ENCODE measurements at regions not wholly inside any gene's neighbourhood (a gene's known extent, or its start where the extent isn't known, plus 50 kb on each side); places are given as distances from the start of the nearest gene placed in this dataset.

- DNase-seq (ENCODE audit: low spot score in 2 of 2, unreplicated experiment in 2 of 2) = no peak
- Mint-ChIP-seq H3K27me3 (ENCODE audit: low read depth) (no peaks in the 10 kb centered on the region), H3K36me3 (no peaks in the 10 kb centered on the region), H3K27ac (no peak overlapping the region), H3K4me3 (no peak overlapping the region), H3K4me1 (peaks cover 5% of the 10 kb centered on the region), H3K9me3 (peaks cover 17% of the 10 kb centered on the region)
- TF ChIP-seq CTCF (IDR thresholded peaks at IDR 0.05; ENCODE audit: unreplicated experiment) = no peak
These were observed 399.3 kb downstream of the BCL11A start for GRCh38 chr2:60154142-60154541.

GRCh38 chr2:60152226-60152833 lies 401.1 kb downstream of the BCL11A start:
- Mint-ChIP-seq H3K4me1 (peaks cover 5% of the 10 kb centered on the region), H3K4me3 (no peak overlapping the region), H3K9me3 (peaks cover 17% of the 10 kb centered on the region), H3K36me3 (no peaks in the 10 kb centered on the region), H3K27ac (no peak overlapping the region), H3K27me3 (ENCODE audit: low read depth) (no peaks in the 10 kb centered on the region)
- no peak for DNase-seq (ENCODE audit: low spot score in 2 of 2, unreplicated experiment in 2 of 2)
- TF ChIP-seq CTCF (IDR thresholded peaks at IDR 0.05; ENCODE audit: unreplicated experiment) = peak; percentile 93

GRCh38 chr2:60149176-60149575 lies 404.3 kb downstream of the BCL11A start:
- Mint-ChIP-seq H3K4me1 (peaks cover 5% of the 10 kb centered on the region), H3K9me3 (peaks cover 9% of the 10 kb centered on the region), H3K4me3 (no peak overlapping the region), H3K36me3 (no peaks in the 10 kb centered on the region), H3K27ac (no peak overlapping the region), H3K27me3 (ENCODE audit: low read depth) (no peaks in the 10 kb centered on the region)
- TF ChIP-seq CTCF (IDR thresholded peaks at IDR 0.05; ENCODE audit: unreplicated experiment) = no peak
- DNase-seq (ENCODE audit: low spot score in 2 of 2, unreplicated experiment in 2 of 2) = no peak

GRCh38 chr2:60148716-60149115 lies 404.7 kb downstream of the BCL11A start:
- Mint-ChIP-seq H3K27me3 (ENCODE audit: low read depth) (no peaks in the 10 kb centered on the region), H3K4me3 (no peak overlapping the region), H3K36me3 (no peaks in the 10 kb centered on the region), H3K4me1 (peaks cover 5% of the 10 kb centered on the region), H3K9me3 (peaks cover 4% of the 10 kb centered on the region), H3K27ac (no peak overlapping the region)
- DNase-seq (ENCODE audit: low spot score in 2 of 2, unreplicated experiment in 2 of 2) = no peak
- TF ChIP-seq CTCF (IDR thresholded peaks at IDR 0.05; ENCODE audit: unreplicated experiment) = no peak

DNA sequence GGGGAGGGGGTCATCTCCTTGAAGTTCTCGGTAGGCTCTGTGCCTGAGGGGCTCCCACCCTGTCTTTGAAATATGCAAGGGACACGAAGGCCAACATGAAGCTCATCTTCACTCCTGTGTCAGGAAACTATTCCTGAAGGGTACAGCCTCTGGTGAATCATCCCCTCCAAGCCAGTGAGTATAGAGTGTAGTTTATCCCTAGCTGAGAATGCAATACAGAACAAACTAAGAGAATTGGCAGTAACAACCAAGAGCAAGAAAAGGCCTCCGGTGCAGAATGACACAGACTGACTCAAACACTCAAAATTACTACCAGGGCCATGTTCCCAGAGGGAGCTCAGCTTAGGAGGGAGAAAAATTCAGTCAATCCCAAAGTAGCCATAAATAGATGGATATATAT lies 413.3 kb downstream of the BCL11A start:
- H3K9me3 Mint-ChIP-seq = peaks cover 16% of the 10 kb centered on the region
- no peak overlapping the region for H3K4me3 Mint-ChIP-seq
- no peak for DNase-seq (ENCODE audit: low spot score in 2 of 2, unreplicated experiment in 2 of 2)
- peaks cover 5% of the 10 kb centered on the region for H3K36me3 Mint-ChIP-seq
- H3K4me1 Mint-ChIP-seq = peaks cover 9% of the 10 kb centered on the region
- TF ChIP-seq CTCF (IDR thresholded peaks at IDR 0.05; ENCODE audit: unreplicated experiment) = no peak
- H3K27me3 Mint-ChIP-seq (ENCODE audit: low read depth) = no peaks in the 10 kb centered on the region
- peak overlapping the region; percentile 18 for H3K27ac Mint-ChIP-seq

DNA sequence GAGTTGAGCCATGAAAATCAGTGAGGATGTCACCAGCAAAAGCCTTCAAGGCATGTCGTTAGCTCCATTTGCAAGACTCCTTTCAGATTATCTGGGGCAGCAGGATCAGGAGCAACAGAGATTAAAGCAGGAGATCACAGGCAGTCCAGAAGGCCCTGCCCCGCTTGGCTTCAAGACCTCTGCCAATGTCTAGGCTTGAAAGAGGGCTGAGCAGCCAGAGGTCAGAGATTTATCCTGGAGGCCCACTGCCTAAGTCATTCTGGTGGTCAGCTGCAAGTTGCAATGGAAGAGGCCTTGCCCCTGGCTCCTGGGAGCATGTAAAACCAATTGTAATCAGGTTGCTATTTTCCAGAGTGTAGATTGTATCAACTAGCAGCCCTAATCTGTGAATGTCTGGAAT lies 416.5 kb downstream of the BCL11A start:
- no peak for DNase-seq (ENCODE audit: low spot score in 2 of 2, unreplicated experiment in 2 of 2)
- Mint-ChIP-seq H3K9me3 (peaks cover 46% of the 10 kb centered on the region), H3K27ac (no peak overlapping the region), H3K36me3 (peaks cover 4% of the 10 kb centered on the region), H3K27me3 (ENCODE audit: low read depth) (no peaks in the 10 kb centered on the region), H3K4me1 (peaks cover 9% of the 10 kb centered on the region), H3K4me3 (no peak overlapping the region)
- no peak for TF ChIP-seq CTCF (IDR thresholded peaks at IDR 0.05; ENCODE audit: unreplicated experiment)

Measured in mesothelial cell of epicardium (in vitro differentiated cells).